Activated CD8-positive, alpha-beta memory T cell treated with anti-CD3 and anti-CD28 coated beads, Interleukin-2, amount 50 U/mL, for 48 hours (primary cell): ENCODE measurements at regions not wholly inside any gene's neighbourhood (a gene's known extent, or its start where the extent isn't known, plus 50 kb on each side); places are given as distances from the start of the nearest gene placed in this dataset.
"Not testable (repeated sequence)": the region's sequence is repeated elsewhere in the genome, so short reads cannot be mapped to it uniquely, and the experiment has no call there.

Experiments used
- DNase-seq: peaks from one replicate; pipeline ENCODE4 v3.0.0-alpha.2; 2020

GRCh38 chr1:14366091-14367018 lies 232.1 kb upstream of the KAZN start:
- no peak for DNase-seq

- DNase-seq: no peak
These were observed 231.0 kb upstream of the KAZN start for GRCh38 chr1:14367451-14367850.

GRCh38 chr1:14369526-14370213 lies 228.8 kb upstream of the KAZN start:
- DNase-seq: no peak

- no peak for DNase-seq
These were observed 226.6 kb upstream of the KAZN start for GRCh38 chr1:14371771-14372497.

- no peak for DNase-seq
These were observed 226.0 kb upstream of the KAZN start for GRCh38 chr1:14372526-14372925.

- DNase-seq: no peak
These were observed 225.3 kb upstream of the KAZN start for GRCh38 chr1:14373081-14373758.

- no peak for DNase-seq
These were observed 223.3 kb upstream of the KAZN start for GRCh38 chr1:14375226-14375625.

- no peak for DNase-seq
These were observed 221.1 kb upstream of the KAZN start for GRCh38 chr1:14377386-14377785.

GRCh38 chr1:14380408-14380807 lies 218.1 kb upstream of the KAZN start:
- no peak for DNase-seq

GRCh38 chr1:14390816-14391215 lies 207.7 kb upstream of the KAZN start:
- DNase-seq: no peak

- no peak for DNase-seq
These were observed 206.2 kb upstream of the KAZN start for GRCh38 chr1:14392161-14392858.

- no peak for DNase-seq
These were observed 205.6 kb upstream of the KAZN start for GRCh38 chr1:14392859-14393365.

GRCh38 chr1:14396100-14396499 lies 202.4 kb upstream of the KAZN start:
- DNase-seq: no peak

GRCh38 chr1:14403961-14404645 lies 194.4 kb upstream of the KAZN start:
- DNase-seq: no peak

GRCh38 chr1:14404862-14405301 lies 193.6 kb upstream of the KAZN start:
- DNase-seq: no peak

GRCh38 chr1:14412235-14412634 lies 186.2 kb upstream of the KAZN start:
- DNase-seq: no peak

- no peak for DNase-seq
These were observed 184.5 kb upstream of the KAZN start for GRCh38 chr1:14413819-14414490.

- no peak for DNase-seq
These were observed 183.1 kb upstream of the KAZN start for GRCh38 chr1:14415396-14415795.

GRCh38 chr1:14419778-14420218 lies 178.7 kb upstream of the KAZN start:
- DNase-seq: not testable (repeated sequence)

GRCh38 chr1:14420686-14421085 lies 177.8 kb upstream of the KAZN start:
- no peak for DNase-seq
